ENCODE measurements at regions not wholly inside any gene's neighbourhood (a gene's known extent, or its start where the extent isn't known, plus 50 kb on each side); places are given as distances from the start of the nearest gene placed in this dataset.

DNA sequence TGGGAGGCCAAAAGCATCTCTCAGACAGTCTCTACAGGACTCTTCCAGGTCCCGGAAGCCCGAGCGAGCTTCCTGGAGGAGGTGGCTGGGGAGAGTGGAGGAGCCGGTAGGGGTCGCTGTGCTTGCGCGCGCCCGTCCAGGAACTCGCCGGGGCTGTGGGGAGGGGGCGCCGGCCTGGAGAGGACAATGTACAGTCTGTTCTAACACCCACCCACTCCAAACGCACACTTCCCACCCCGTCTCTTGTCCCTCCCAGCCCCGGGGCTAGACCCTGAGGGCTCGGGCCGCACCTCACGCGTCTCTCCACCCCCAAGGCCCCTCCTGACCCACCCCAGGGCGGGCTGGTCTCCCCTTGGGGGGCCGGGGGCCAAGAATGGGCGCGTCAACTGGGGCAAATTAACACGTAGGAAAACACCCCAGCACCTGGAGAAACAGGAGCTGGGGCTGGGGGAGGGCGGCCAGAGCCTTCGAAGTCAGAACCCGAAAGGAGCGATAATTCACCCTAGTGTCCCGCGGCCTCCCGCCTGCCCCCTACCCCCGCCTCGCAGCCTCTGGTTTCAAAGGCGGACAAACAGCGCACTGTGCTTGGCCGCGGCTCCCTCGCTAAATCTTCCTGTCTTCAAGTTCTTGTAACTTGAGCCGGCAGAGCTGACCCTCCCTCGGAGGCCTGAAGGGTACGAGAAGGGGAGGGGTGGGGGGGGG lies 103.2 kb upstream of the FOXP4 start (continued):
- no peak for TF ChIP-seq REST (tag by site-specific recombination; IDR thresholded peaks at IDR 0.05)
- no peak; the same call in 1 of the 2 replicates for TF ChIP-seq ZSCAN5A (tag by site-specific recombination; IDR thresholded peaks at IDR 0.05)
- no peak for TF ChIP-seq ZNF596 (tag by site-specific recombination; IDR thresholded peaks at IDR 0.05)
- no peak for TF ChIP-seq BCL11B (tag by site-specific recombination; IDR thresholded peaks at IDR 0.05; ENCODE audit: low read depth)
- TF ChIP-seq ZNF23 (tag by site-specific recombination; IDR thresholded peaks at IDR 0.05; ENCODE audit: borderline replicate concordance), result no peak
- TF ChIP-seq WT1 (tag by site-specific recombination; IDR thresholded peaks at IDR 0.05), result 0 out of 2 replicates have a peak, but pooled peaks have one; percentile 10
- no peak for TF ChIP-seq ZNF521 (tag by site-specific recombination; IDR thresholded peaks at IDR 0.05)
- no peak for TF ChIP-seq TSHZ1 (tag by site-specific recombination; IDR thresholded peaks at IDR 0.05; ENCODE audit: borderline replicate concordance)
- no peak for TF ChIP-seq ZNF404 (tag by site-specific recombination; IDR thresholded peaks at IDR 0.05)
- TF ChIP-seq OSR2 (tag by site-specific recombination; IDR thresholded peaks at IDR 0.05), result no peak
- 0 out of 2 replicates have a peak, but pooled peaks have one; percentile 22 for TF ChIP-seq ZNF837 (tag by site-specific recombination; IDR thresholded peaks at IDR 0.05)
- no peak for TF ChIP-seq ZEB2 (tag by site-specific recombination; IDR thresholded peaks at IDR 0.05)
- peak; percentile 24; the same call in 1 of the 2 replicates for TF ChIP-seq ZNF639 (tag by site-specific recombination; IDR thresholded peaks at IDR 0.05)
- peak; percentile 29; the same call in 1 of the 2 replicates for TF ChIP-seq ZNF2 (tag by site-specific recombination; IDR thresholded peaks at IDR 0.05)
- TF ChIP-seq ZFHX2 (tag by site-specific recombination; conservative IDR thresholded peaks at IDR 0.05), result peak; percentile 81
- no peak for TF ChIP-seq ZNF223 (tag by site-specific recombination; IDR thresholded peaks at IDR 0.05)
- TF ChIP-seq ZNF302 (tag by site-specific recombination; IDR thresholded peaks at IDR 0.05; ENCODE audit: low read depth), result no peak
- TF ChIP-seq ZNF202 (tag by site-specific recombination; IDR thresholded peaks at IDR 0.05; ENCODE audit: borderline replicate concordance), result no peak
- TF ChIP-seq SP7 (tag by site-specific recombination; IDR thresholded peaks at IDR 0.05), result peak; percentile 75; the same call in 1 of the 2 replicates
- TF ChIP-seq ZNF221 (tag by site-specific recombination; IDR thresholded peaks at IDR 0.05; ENCODE audit: borderline replicate concordance), result no peak
- no peak for TF ChIP-seq PRDM1 (tag by site-specific recombination; IDR thresholded peaks at IDR 0.05)
- peak; percentile 12; the same call in 1 of the 2 replicates for TF ChIP-seq KLF9 (tag by site-specific recombination; IDR thresholded peaks at IDR 0.05; ENCODE audit: low read depth)
- TF ChIP-seq, protein P1, sequence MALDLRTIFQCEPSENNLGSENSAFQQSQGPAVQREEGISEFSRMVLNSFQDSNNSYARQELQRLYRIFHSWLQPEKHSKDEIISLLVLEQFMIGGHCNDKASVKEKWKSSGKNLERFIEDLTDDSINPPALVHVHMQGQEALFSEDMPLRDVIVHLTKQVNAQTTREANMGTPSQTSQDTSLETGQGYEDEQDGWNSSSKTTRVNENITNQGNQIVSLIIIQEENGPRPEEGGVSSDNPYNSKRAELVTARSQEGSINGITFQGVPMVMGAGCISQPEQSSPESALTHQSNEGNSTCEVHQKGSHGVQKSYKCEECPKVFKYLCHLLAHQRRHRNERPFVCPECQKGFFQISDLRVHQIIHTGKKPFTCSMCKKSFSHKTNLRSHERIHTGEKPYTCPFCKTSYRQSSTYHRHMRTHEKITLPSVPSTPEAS (tag by site-specific recombination; IDR thresholded peaks at IDR 0.05), result no peak
- no peak for TF ChIP-seq ZNF175 (tag by site-specific recombination; IDR thresholded peaks at IDR 0.05)
- TF ChIP-seq KLF8 (tag by site-specific recombination; IDR thresholded peaks at IDR 0.05), result no peak; the same call in 1 of the 2 replicates
- TF ChIP-seq PATZ1 (tag by site-specific recombination; IDR thresholded peaks at IDR 0.05), result peak; percentile 94
- no peak for TF ChIP-seq HOXA7 (CRISPR knock-in tag; IDR thresholded peaks at IDR 0.05; ENCODE audit: borderline replicate concordance)
